Stimulated activated effector memory CD8-positive, alpha-beta T cell treated with anti-CD3 and anti-CD28 coated beads, Interleukin-12 subunit alpha, Interleukin-12 subunit beta, amount 100 ng/mL, for 72 hours (primary cell): ENCODE measurements at regions not wholly inside any gene's neighbourhood (a gene's known extent, or its start where the extent isn't known, plus 50 kb on each side); places are given as distances from the start of the nearest gene placed in this dataset.

ENCODE experiments used
- ATAC-seq: fragments of 150-1000 bp; cut with Tn5 transposase; 2 replicates; pipeline ENCODE4 v1.10.0; 2021
- DNase-seq, 2 donors: peaks; one replicate each; pipeline ENCODE4 v3.0.0; 2021 to 2022; ENCODE audit warnings: low spot score in 2 of 2
- H3K27ac Mint-ChIP-seq: one replicate; pipeline ENCODE4 v1.8.0; 2022; ENCODE audit warnings: mild to moderate bottlenecking, mixed read lengths
- H3K36me3 Mint-ChIP-seq: one replicate; pipeline ENCODE4 v1.8.0; 2022; ENCODE audit warnings: mild to moderate bottlenecking, mixed read lengths
- H3K4me1 Mint-ChIP-seq: one replicate; pipeline ENCODE4 v1.8.0; 2022; ENCODE audit warnings: mixed read lengths
- H3K4me3 Mint-ChIP-seq: one replicate; pipeline ENCODE4 v1.8.0; 2022; ENCODE audit warnings: mild to moderate bottlenecking, mixed read lengths
- H3K9me3 Mint-ChIP-seq: one replicate; pipeline ENCODE4 v1.8.0; 2022; ENCODE audit warnings: mixed read lengths

DNA sequence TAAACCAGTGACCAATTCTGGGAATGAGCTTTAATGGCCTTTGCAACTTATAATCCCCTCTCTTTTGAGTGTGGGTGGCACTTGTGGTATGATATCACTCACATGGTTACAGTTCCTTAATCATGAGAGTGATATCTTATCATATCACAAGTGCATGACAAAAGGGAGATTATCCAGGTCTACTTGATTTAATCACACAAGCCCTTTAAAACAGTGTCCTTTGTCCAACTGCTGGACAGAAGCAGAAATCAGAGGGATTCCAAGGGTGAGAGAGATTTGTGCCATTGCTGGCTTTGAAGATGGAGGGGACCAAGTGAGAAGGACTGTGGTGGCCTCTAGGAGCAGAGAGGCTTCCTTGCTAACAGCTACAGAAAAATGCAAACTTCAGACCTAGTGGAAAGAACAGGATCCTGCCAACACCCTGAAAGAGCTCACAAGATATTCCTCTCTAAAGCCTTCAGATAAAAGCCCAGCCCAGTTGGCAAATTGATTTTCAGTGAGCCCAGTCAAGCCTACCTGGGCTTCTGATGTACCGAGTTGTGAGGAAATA, 279.0 kb upstream of the TLE4 start:
- no peak for ATAC-seq
- Mint-ChIP-seq H3K36me3 (no peaks in the 10 kb centered on the region), H3K4me1 (no peaks in the 10 kb centered on the region), H3K4me3 (no peak overlapping the region), H3K27ac (no peak overlapping the region), H3K9me3 (no peaks in the 10 kb centered on the region)
- DNase-seq = no peak

DNA sequence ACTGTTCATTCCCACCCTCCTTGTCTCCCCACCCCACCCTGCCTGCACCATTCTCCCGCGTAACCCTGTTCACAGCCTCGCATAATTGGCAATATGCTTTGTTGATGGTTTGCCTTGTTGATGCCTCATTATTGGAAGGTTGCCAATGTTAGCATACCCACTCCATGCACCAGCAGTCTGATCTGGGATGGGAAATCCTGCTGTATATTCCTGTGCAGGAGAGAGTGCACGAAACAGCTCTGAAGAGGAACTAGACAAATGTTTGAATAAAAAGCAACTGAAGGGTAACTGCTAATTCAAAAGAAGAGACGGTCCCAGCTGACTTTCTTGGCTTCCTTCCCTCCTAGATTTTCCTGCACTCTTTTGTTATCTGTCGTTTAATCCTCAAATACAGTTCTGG, 271.7 kb upstream of the TLE4 start:
- no peaks in the 10 kb centered on the region for H3K9me3 Mint-ChIP-seq

DNA sequence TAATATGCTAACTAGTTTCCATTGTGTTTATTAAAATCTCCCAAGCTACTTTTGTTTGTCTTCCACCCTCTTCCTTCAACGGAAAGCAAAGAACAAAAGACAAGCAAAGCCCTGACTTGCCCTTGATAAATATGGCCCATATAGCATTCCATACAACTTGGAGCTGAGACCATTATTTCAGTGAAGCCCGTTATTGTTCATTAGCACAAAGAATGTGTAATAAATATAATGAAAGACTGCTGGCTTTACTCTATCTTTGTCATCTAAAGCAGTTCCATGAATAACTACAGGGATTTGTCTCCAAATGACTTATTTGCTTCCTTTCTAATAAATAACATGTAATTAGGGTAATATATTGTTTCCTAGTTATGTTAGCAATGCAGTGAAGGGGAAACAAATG, 270.7 kb upstream of the TLE4 start:
- H3K4me3 Mint-ChIP-seq = no peak overlapping the region
- H3K4me1 Mint-ChIP-seq = no peaks in the 10 kb centered on the region
- no peak for ATAC-seq
- no peak overlapping the region for H3K27ac Mint-ChIP-seq
- H3K9me3 Mint-ChIP-seq = no peaks in the 10 kb centered on the region
- DNase-seq = no peak
- H3K36me3 Mint-ChIP-seq = no peaks in the 10 kb centered on the region

More for the DNA sequence above, 271.7 kb upstream of the TLE4 start:
- ATAC-seq (no peak), DNase-seq (no peak)
- H3K36me3 Mint-ChIP-seq = no peaks in the 10 kb centered on the region
- H3K4me1 Mint-ChIP-seq = no peaks in the 10 kb centered on the region
- no peak overlapping the region for H3K4me3 Mint-ChIP-seq
- no peak overlapping the region for H3K27ac Mint-ChIP-seq

DNA sequence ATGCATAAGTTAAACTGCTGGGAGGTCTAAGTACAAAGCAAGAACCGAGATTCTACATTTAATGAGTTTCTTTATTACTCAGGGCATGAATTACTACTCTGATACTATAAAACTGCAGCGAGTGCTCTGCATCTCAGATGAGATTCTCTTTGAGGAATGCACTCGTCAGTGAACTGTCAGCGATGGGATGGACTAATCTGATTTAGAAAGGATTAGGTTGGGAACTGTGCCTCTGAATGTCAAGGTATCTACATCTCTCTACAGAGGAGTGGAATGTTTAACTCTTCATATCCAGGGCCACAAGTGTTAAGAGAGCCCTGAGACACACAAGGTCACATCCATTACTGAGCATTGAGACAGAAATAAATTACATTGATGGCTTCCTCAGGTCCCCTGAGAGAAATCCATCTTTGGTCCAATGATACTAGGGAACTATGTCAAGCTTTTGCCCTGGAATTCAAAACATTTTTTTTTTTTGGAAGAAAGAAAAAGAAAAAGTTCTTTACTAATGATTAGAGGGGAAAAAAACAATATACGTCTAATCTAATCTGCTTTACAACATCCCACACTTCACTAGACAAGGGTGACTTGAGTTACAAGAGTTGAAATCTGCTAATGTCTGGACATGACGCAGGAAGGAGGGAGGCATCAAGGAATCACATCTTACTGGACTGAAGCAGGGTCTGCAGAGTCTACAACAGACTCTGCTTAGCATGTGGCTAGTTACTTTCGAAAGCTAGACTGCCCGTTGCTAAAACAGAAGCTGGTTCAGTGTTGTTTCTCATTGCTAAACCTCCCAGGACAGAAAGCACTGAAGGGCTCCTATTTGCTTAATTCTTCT, 270.0 kb upstream of the TLE4 start:
- Mint-ChIP-seq H3K9me3 (no peaks in the 10 kb centered on the region), H3K4me1 (no peaks in the 10 kb centered on the region), H3K27ac (no peak overlapping the region), H3K4me3 (no peak overlapping the region), H3K36me3 (no peaks in the 10 kb centered on the region)
- DNase-seq (no peak), ATAC-seq (no peak)

DNA sequence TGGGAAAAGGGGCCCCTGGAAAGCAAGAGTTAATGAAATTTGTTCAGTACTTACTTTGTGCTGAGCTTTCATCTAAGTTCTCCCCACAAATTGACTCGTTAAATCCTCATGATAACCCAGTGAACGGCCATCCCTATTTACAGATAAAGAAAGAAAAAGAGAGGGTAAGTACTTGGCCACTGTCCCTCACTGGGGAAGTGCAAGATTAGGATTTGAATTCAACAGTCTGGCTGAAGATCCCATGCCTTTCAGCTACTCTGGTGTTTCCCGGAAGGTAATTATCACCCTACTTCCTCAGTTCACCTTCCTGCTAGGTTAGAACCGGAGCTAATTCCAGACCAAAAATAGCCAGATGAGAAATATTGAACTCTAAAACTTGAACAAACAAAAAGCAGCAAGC, 269.2 kb upstream of the TLE4 start:
- no peaks in the 10 kb centered on the region for H3K4me1 Mint-ChIP-seq
- no peaks in the 10 kb centered on the region for H3K36me3 Mint-ChIP-seq
- DNase-seq (no peak), ATAC-seq (no peak)
- no peak overlapping the region for H3K27ac Mint-ChIP-seq
- H3K9me3 Mint-ChIP-seq = no peaks in the 10 kb centered on the region
- H3K4me3 Mint-ChIP-seq = no peak overlapping the region

GRCh38 chr9:79308012-79308411, 263.8 kb upstream of the TLE4 start:
- Mint-ChIP-seq H3K27ac (no peak overlapping the region), H3K4me3 (no peak overlapping the region)

GRCh38 chr9:79312686-79313421, 258.9 kb upstream of the TLE4 start:
- no peak overlapping the region for H3K4me3 Mint-ChIP-seq
- H3K36me3 Mint-ChIP-seq = no peaks in the 10 kb centered on the region
- ATAC-seq (no peak), DNase-seq (no peak)
- no peaks in the 10 kb centered on the region for H3K4me1 Mint-ChIP-seq
- H3K27ac Mint-ChIP-seq = no peak overlapping the region
- H3K9me3 Mint-ChIP-seq = no peaks in the 10 kb centered on the region

More at GRCh38 chr9:79308012-79308411, 263.8 kb upstream of the TLE4 start:
- H3K4me1 Mint-ChIP-seq = no peaks in the 10 kb centered on the region
- no peaks in the 10 kb centered on the region for H3K36me3 Mint-ChIP-seq
- no peak for ATAC-seq
- DNase-seq = no peak
- H3K9me3 Mint-ChIP-seq = no peaks in the 10 kb centered on the region

DNA sequence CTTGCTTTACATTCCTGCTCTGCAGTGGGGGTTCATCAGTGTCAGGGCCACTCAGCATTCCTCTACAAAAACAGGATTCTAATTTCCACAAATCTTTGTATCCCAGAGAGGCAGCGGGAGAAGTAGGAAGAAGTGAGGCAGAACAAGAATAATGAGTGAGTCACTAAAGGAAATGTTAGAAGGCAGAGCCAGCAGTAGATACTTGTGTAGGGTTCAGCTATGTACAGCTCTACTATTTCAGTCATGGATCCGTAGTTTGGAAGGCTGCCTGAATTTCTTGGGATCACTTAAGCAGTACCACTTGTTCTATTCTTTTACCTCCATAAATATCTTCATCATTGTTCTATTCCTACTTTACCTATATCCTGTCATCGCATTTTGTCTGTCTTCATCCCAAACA, 246.3 kb upstream of the TLE4 start:
- Mint-ChIP-seq H3K36me3 (no peaks in the 10 kb centered on the region), H3K4me1 (no peaks in the 10 kb centered on the region), H3K4me3 (no peak overlapping the region), H3K27ac (no peak overlapping the region), H3K9me3 (no peaks in the 10 kb centered on the region)
- DNase-seq = no peak
- ATAC-seq = no peak

DNA sequence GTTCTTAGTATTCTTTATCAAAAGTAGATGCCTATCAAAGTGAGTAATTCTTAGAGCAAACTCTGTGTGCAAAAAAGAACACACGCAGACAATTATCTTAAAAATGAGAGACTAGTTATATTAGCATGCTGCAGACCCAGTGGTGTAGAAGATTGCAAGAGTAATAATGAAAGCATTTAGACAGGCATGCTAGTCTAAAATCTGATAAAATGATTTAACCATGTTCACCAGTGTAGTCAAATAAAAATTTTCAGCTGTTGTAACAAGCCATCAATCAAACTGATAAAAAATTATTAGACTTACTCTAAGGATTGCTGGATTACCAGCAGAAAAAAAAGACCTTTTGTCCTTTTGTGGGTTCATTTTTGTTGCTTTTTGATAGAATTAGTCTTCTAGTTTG, 241.9 kb upstream of the TLE4 start:
- H3K4me1 Mint-ChIP-seq = no peaks in the 10 kb centered on the region
- H3K4me3 Mint-ChIP-seq = no peak overlapping the region
- ATAC-seq = no peak
- H3K9me3 Mint-ChIP-seq = no peaks in the 10 kb centered on the region
- H3K36me3 Mint-ChIP-seq = no peaks in the 10 kb centered on the region
- H3K27ac Mint-ChIP-seq = no peak overlapping the region
- DNase-seq = no peak

DNA sequence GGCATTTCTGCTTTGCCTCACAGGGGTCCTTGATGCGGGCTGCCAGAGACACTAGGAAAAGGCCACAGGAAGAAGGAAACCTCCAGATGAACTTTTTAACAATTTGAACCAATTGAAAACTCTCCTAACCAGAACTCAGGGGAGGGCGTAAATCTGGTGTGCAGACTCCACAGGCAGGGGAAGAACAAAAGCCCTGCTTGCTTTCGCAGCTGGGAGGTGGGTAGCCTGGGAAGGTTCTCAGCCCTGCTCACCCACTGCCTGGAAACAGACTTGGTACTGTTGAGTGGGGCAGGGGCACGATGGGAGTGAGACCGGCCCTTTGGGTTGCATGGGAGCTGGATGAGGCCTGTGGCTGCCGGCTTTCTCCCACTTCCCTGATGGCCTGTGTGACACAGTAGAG, 237.8 kb upstream of the TLE4 start:
- Mint-ChIP-seq H3K27ac (no peak overlapping the region), H3K4me1 (no peaks in the 10 kb centered on the region), H3K9me3 (peaks cover 4% of the 10 kb centered on the region), H3K4me3 (no peak overlapping the region), H3K36me3 (no peaks in the 10 kb centered on the region)
- DNase-seq = no peak
- ATAC-seq = no peak

DNA sequence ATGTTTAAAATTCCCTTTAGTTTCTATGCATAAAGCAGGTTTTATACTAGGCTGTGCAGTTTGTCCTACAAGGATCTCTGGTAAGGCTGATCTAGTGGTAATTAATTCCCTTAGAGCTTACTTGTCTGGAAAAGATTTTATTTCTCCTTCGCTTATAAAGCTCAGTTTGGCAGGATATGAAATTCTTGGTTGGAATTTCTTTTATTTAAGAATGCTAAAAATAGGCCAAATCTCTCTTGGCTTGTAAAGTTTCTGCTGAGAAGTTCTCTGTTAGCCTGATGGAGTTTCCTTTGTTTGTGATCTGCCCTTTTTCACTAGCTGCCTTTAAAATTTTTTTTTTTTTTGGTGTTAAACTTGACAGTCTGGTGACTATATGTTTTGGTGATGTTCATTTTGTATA, 237.1 kb upstream of the TLE4 start:
- Mint-ChIP-seq H3K4me1 (no peaks in the 10 kb centered on the region), H3K27ac (no peak overlapping the region), H3K4me3 (no peak overlapping the region), H3K36me3 (no peaks in the 10 kb centered on the region), H3K9me3 (peaks cover 4% of the 10 kb centered on the region)
- ATAC-seq (no peak), DNase-seq (no peak)

- no peak overlapping the region for H3K27ac Mint-ChIP-seq
- ATAC-seq = no peak
- no peaks in the 10 kb centered on the region for H3K36me3 Mint-ChIP-seq
- peaks cover 4% of the 10 kb centered on the region for H3K9me3 Mint-ChIP-seq
- no peak overlapping the region for H3K4me3 Mint-ChIP-seq
- H3K4me1 Mint-ChIP-seq = no peaks in the 10 kb centered on the region
- no peak for DNase-seq
These were observed 235.8 kb upstream of the TLE4 start for GRCh38 chr9:79335987-79336386.

DNA sequence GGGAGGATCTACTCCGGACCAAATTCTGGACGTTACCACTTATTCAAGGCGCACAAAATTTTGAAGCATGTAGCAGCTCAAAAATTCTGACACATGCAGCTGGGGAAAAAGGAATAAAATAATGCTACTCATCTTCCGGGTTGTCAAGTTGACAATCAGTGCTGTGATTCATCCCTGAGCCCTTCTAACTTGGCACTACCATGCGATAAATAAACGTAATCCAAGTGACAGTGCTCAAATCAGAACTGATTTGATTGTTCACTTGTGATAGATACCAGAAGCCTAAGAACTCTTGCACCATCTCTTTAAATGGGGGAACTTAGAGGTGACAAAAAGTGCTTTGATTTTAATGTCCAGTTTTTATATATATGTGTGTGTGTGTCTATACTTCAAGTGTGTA, 230.2 kb upstream of the TLE4 start:
- Mint-ChIP-seq H3K36me3 (no peaks in the 10 kb centered on the region), H3K4me3 (no peak overlapping the region), H3K27ac (no peak overlapping the region), H3K4me1 (no peaks in the 10 kb centered on the region), H3K9me3 (peaks cover 4% of the 10 kb centered on the region)
- no peak for DNase-seq
- no peak for ATAC-seq

GRCh38 chr9:79346350-79347020, 225.3 kb upstream of the TLE4 start:
- no peaks in the 10 kb centered on the region for H3K4me1 Mint-ChIP-seq
- H3K36me3 Mint-ChIP-seq = no peaks in the 10 kb centered on the region
- no peak overlapping the region for H3K4me3 Mint-ChIP-seq
- DNase-seq = no peak
- no peaks in the 10 kb centered on the region for H3K9me3 Mint-ChIP-seq
- H3K27ac Mint-ChIP-seq = no peak overlapping the region
- ATAC-seq = no peak

- no peak for DNase-seq
- Mint-ChIP-seq H3K27ac (no peak overlapping the region), H3K36me3 (no peaks in the 10 kb centered on the region), H3K9me3 (no peaks in the 10 kb centered on the region), H3K4me3 (no peak overlapping the region), H3K4me1 (no peaks in the 10 kb centered on the region)
- ATAC-seq = no peak
These were observed 219.4 kb upstream of the TLE4 start for GRCh38 chr9:79352322-79352721.
